Naive thymus-derived CD8-positive, alpha-beta T cell (primary cell): ENCODE measurements at regions not wholly inside any gene's neighbourhood (a gene's known extent, or its start where the extent isn't known, plus 50 kb on each side); places are given as distances from the start of the nearest gene placed in this dataset.

Source experiments
- ATAC-seq, 2 donors: fragments of 150-1000 bp; cut with Tn5 transposase in 1 of 2; sonication (Bioruptor Pico), chemical (Tn5 transposase) in 1 of 2; 1 replicate in 1 of 2; 2 replicates in 1 of 2; pipeline ENCODE4 v1.10.0; 2021; ENCODE audit warnings: mild to moderate bottlenecking in 2 of 2, moderate library complexity in 2 of 2
- POLR2A ChIA-PET: fragments of 350-600 bp; sonication (Branson Sonifier 250); formaldehyde crosslinking; loops from one replicate; lab custom pipeline; 2021; ENCODE audit warnings: antibody characterized with exemption; lab: Charles Lee
- DNase-seq, 10 donors: peaks; one replicate each; pipeline versions ENCODE4 v3.0.0 to v3.0.0-alpha.2; 2020 to 2022
- H3K27ac Mint-ChIP-seq, 10 donors: one replicate each; pipeline ENCODE4 v1.8.0; 2020 to 2022; ENCODE audit warnings: mild to moderate bottlenecking in 10 of 10, mixed read lengths in 10 of 10, moderate library complexity in 4 of 10, inconsistent platforms in 1 of 10
- H3K27me3 Mint-ChIP-seq, 5 donors: one replicate each; pipeline ENCODE4 v1.8.0; 2021 to 2022; ENCODE audit warnings: mixed read lengths in 5 of 5
- H3K36me3 Mint-ChIP-seq, 3 donors: one replicate each; pipeline ENCODE4 v1.8.0; 2020 to 2022; ENCODE audit warnings: mixed read lengths in 3 of 3, mild to moderate bottlenecking in 2 of 3, inconsistent platforms in 1 of 3
- H3K4me1 Mint-ChIP-seq, 4 donors: one replicate each; pipeline ENCODE4 v1.8.0; 2021 to 2022; ENCODE audit warnings: mixed read lengths in 4 of 4
- H3K4me3 Mint-ChIP-seq, 10 donors: one replicate each; pipeline ENCODE4 v1.8.0; 2020 to 2022; ENCODE audit warnings: mild to moderate bottlenecking in 10 of 10, mixed read lengths in 10 of 10, moderate library complexity in 6 of 10, inconsistent platforms in 1 of 10
- H3K9me3 Mint-ChIP-seq, 9 donors: one replicate each; pipeline ENCODE4 v1.8.0; 2020 to 2022; ENCODE audit warnings: mixed read lengths in 9 of 9, mild to moderate bottlenecking in 3 of 9, inconsistent platforms in 1 of 9, moderate library complexity in 1 of 9

DNA sequence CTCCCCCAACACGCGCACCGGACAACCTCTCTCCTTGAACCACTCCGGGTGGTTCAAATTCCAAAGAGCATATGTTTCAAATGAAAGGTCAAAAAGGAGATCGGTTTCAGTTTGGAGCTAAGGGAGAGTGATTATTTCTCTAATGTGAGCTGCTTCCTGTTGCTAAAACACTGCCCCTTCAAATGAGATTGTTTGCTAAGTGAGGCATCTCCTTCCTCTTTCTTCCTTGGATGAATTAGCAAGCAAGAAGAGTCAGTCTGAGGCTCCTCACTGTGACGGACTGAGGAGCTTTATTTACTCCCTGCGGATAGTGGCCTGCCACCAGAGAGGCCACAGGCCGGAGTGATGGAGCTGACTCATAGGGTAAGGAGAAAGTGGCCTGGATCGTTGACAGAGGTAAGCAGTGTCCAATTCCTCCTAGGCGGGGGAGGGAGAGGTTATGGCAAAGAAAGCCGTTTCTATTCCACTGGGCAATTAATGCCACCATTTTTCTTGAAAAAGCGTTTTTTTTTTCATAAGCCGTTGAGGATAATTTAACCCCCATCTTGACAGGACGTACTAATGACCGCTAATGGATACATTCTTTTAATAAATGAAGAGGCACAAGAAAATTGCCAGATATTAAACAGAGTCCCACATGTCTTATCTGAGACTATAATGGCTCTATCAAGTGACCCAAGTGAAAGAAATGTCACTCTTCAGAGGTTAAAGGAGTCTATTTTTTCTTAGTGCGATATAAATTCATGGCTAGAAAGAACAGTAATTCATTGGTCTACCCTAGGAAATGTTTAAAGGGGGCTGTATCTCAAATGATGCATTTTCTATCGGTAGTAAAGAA lies 167.0 kb upstream of the ANKRD28 start:
- Mint-ChIP-seq H3K4me1 (no peaks in the 10 kb centered on the region), H3K27ac (no peak overlapping the region), H3K36me3 (no peaks in the 10 kb centered on the region), H3K27me3 (peaks cover 0 to 3% (median 0%) of the 10 kb centered on the region in 5 donors), H3K9me3 (no peaks in the 10 kb centered on the region), H3K4me3 (no peak overlapping the region)
- POLR2A ChIA-PET, result interaction anchor here (0.6 kb wide), 1 partner anchor 101 kb away, joined by 4 read pairs; no protein-coding TSS in a partner anchor
- ATAC-seq (no peak), DNase-seq (no peak)

DNA sequence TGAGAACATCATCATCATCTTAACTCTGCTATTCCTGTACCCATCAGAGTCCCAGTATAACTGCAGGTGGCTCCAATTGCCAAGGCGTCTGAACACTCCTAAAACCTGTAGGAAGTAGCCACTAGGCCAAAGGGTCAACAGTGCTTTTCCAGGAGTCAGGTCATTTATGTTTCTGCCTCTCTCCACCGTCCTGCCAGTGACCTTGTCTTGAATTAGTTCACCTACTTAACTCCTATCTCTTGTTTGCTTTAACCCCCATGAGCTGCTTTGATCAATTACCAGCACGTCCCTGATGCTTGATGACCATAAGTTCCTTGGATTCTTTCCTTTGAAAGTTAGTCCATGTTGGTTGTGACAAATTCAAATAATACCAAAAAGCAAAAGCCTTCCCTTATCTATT lies 169.8 kb upstream of the ANKRD28 start:
- no peak for ATAC-seq
- peaks cover 0 to 1% (median 0%) of the 10 kb centered on the region in 5 donors for H3K27me3 Mint-ChIP-seq
- no peaks in the 10 kb centered on the region for H3K9me3 Mint-ChIP-seq
- DNase-seq, result no peak
- H3K4me3 Mint-ChIP-seq, result no peak overlapping the region
- H3K27ac Mint-ChIP-seq, result no peak overlapping the region
- H3K4me1 Mint-ChIP-seq, result peaks cover 0 to 2% (median 0%) of the 10 kb centered on the region in 4 donors
- no peaks in the 10 kb centered on the region for H3K36me3 Mint-ChIP-seq
- POLR2A ChIA-PET, result no interaction called here

DNA sequence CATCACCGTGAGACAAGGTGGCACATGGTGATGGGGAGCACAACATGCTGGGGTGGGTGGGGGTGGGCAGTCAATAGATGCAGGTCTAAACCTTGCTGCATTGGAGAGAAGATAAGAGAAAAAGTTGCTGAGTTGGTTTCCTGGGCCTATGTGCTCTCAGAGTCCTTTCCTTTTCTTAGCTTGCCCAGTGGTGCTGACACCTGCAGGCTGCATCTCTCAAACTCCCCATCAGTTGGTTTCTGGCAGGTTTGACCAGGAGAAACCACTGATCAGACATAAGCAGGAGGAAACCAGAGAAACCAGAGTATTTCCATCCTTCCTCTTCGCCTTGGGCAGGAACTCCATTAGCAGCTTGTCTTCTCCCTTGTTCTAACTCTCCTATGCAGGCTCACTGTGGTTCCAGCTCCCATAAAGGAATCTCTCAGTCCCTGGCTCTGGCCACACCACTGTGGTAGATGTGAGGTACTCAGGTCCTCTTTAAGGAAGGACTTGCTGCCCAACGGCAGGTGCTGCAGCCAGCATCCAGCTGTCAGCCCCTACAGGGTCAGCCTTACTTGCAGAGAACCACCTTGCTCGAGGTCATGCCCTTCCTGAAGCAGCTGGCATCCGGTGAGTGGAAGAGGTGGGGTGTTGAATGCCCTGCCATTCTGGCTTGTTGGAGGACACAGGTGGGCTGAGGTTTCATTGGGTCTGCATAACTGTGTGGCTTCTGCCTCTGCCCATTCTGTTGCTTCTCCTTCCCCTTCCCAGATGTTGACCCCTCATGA lies 172.3 kb upstream of the ANKRD28 start:
- POLR2A ChIA-PET, result no interaction called here
- DNase-seq (no peak), ATAC-seq (no peak)
- no peak overlapping the region for H3K27ac Mint-ChIP-seq
- peaks cover 0 to 5% (median 0%) of the 10 kb centered on the region in 5 donors for H3K27me3 Mint-ChIP-seq
- H3K9me3 Mint-ChIP-seq, result no peaks in the 10 kb centered on the region
- H3K36me3 Mint-ChIP-seq, result no peaks in the 10 kb centered on the region
- no peak overlapping the region for H3K4me3 Mint-ChIP-seq
- H3K4me1 Mint-ChIP-seq, result peaks cover 0 to 2% (median 0%) of the 10 kb centered on the region in 4 donors

DNA sequence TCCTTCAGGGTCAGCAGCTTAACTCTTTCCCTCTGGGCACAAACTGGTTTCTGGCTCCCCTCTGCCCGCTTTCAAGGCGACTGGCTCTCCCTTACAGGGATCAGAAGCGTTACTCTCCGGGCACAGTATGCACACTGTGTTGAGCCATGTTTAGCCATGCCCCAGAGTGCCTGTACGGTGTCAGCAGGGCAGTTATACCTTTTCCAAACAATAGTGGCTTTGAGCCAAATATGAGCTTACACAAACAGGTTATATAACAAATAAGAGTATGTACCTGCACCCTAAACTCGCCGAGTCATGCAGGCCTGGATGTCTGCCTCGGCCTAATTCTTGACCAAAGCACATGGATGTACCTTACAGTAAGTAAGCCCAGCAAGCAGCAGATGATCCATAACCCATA lies 175.6 kb upstream of the ANKRD28 start:
- Mint-ChIP-seq H3K27me3 (peaks cover 0 to 13% (median 1%) of the 10 kb centered on the region in 5 donors), H3K27ac (no peak overlapping the region), H3K36me3 (no peaks in the 10 kb centered on the region), H3K4me3 (no peak overlapping the region), H3K4me1 (peaks cover 0 to 2% (median 0%) of the 10 kb centered on the region in 4 donors), H3K9me3 (no peaks in the 10 kb centered on the region)
- DNase-seq (no peak), ATAC-seq (no peak)
- POLR2A ChIA-PET, result no interaction called here

DNA sequence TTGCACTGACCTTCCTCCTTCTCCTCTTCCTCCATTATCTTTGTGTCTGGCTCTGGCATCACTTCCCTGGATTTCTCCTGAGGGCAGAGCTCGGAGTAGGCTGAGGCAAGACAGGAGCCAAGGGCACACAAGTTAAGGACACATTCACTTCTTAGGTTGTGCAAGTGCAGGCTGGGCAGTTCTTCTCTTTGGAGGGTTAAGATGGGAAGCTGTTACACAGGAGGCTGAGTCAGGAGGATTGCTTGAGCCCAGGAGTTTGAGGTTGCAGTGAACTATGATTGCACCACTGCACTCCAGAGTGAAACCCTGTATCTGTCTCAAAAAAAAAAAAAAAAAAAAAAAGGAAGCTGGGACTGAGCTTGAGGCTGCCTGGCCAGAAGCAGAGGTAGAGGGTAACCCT lies 176.2 kb upstream of the ANKRD28 start:
- H3K4me3 Mint-ChIP-seq, result no peak overlapping the region

DNA sequence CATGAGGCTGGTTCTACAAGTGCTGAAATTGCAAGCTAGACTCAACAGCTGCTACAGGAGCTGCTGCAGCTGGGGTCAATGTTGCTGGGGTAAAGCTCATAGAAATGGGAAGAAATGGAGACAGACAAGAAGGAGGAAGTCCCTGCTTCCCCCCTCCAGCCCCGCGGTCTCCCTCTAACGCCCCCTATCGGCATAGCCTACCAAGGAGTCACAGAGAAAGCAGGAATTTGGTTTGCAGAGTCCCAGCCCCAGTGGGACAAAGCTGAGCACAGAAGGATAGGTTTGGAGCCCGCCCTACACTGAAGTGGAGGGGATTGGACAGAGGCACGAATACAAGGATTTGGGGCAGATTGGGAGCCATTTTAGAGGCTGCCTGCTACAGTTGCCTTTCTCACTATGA lies 176.9 kb upstream of the ANKRD28 start:
- Mint-ChIP-seq H3K27ac (no peak overlapping the region), H3K4me3 (no peak overlapping the region), H3K4me1 (peaks cover 0 to 2% (median 0%) of the 10 kb centered on the region in 4 donors), H3K9me3 (peaks cover 0 to 3% (median 0%) of the 10 kb centered on the region in 9 donors), H3K27me3 (peaks cover 0 to 13% (median 1%) of the 10 kb centered on the region in 5 donors), H3K36me3 (no peaks in the 10 kb centered on the region)
- ATAC-seq (no peak), DNase-seq (no peak)
- POLR2A ChIA-PET, result no interaction called here

More for the DNA sequence above, 176.2 kb upstream of the ANKRD28 start:
- ATAC-seq (no peak), DNase-seq (no peak)
- Mint-ChIP-seq H3K36me3 (no peaks in the 10 kb centered on the region), H3K27me3 (peaks cover 0 to 13% (median 1%) of the 10 kb centered on the region in 5 donors), H3K9me3 (no peaks in the 10 kb centered on the region), H3K4me1 (peaks cover 0 to 2% (median 0%) of the 10 kb centered on the region in 4 donors), H3K27ac (no peak overlapping the region)
- POLR2A ChIA-PET, result no interaction called here

DNA sequence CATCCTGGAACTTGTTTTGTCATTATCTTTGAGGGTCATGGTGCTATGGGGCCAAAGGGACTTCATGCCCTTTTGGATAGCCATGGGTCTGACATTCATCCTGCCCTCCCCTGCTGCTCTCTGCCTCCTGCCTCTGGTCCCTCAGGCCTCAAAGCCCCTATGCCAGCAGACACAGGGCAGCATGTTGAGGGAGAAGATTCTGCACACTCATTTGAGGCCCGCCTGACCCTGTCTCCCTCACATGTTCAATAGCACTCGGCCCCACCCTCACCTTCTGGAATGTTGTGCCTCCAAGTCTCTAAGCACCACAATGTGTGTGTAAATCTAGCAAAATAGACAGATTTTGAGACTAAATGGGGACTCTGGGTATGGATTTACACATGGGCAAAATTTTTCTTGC lies 178.7 kb upstream of the ANKRD28 start:
- no peaks in the 10 kb centered on the region for H3K4me1 Mint-ChIP-seq
- no peaks in the 10 kb centered on the region for H3K36me3 Mint-ChIP-seq
- H3K27ac Mint-ChIP-seq, result no peak overlapping the region
- POLR2A ChIA-PET, result no interaction called here
- H3K4me3 Mint-ChIP-seq, result no peak overlapping the region
- ATAC-seq, result no peak
- peaks cover 0 to 3% (median 0%) of the 10 kb centered on the region in 9 donors for H3K9me3 Mint-ChIP-seq
- peaks cover 0 to 13% (median 1%) of the 10 kb centered on the region in 5 donors for H3K27me3 Mint-ChIP-seq
- DNase-seq, result no peak

DNA sequence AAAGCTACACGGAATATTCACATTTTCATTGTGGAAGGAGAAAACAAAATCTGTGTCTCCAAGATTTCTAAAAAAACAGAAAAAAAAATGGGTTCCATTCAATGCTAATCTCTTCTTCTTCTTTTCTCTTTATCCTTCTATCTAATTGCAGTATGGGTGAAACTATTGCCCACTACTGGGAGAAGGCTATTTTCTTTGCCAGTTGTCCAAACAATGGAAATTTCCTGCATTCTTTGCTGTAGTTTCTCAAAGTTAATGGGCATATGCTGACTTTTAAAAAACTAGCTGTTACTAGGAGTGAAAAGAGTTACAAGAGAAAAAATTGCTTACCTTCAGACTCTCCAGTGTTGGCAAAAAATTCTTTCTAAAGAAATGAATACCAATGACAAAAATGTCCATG lies 179.3 kb upstream of the ANKRD28 start:
- H3K9me3 Mint-ChIP-seq, result peaks cover 0 to 3% (median 0%) of the 10 kb centered on the region in 9 donors
- H3K27me3 Mint-ChIP-seq, result peaks cover 0 to 13% (median 1%) of the 10 kb centered on the region in 5 donors
- H3K4me1 Mint-ChIP-seq, result no peaks in the 10 kb centered on the region
- ATAC-seq (no peak), DNase-seq (no peak)
- H3K27ac Mint-ChIP-seq, result no peak overlapping the region
- H3K36me3 Mint-ChIP-seq, result no peaks in the 10 kb centered on the region
- H3K4me3 Mint-ChIP-seq, result no peak overlapping the region
- POLR2A ChIA-PET, result no interaction called here

DNA sequence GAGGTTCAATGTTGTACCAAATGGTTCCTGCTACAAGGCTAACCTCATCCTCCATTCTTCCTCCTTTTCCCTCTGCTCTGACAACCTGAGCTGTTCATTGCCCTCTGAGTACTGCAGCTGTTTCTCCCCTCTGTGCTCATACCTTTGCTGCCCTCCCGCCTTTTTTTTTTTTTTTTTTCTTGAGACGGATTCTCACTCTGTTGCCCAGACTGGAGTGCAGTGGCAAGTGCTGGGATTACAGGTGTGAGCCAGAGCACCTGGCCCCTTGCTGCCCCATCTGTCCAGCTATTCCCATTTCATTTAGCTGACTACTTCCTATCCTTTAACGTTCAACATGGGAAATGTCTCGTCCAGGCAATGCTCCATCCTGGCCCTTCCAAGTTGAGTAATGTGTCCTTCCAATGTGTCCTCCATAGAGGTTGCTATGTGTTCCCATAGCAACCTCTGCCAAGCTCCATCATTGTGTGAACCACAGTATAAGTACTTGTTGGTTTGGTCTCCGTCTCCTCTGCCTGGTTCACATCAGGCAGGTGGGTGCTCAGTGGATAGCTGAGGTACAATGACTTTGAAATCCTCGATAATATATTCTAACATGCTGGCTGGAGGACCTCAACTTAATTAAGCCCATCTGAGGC lies 179.9 kb upstream of the ANKRD28 start:
- DNase-seq (no peak), ATAC-seq (no peak)
- POLR2A ChIA-PET, result no interaction called here
- peaks cover 0 to 3% (median 0%) of the 10 kb centered on the region in 9 donors for H3K9me3 Mint-ChIP-seq
- no peak overlapping the region for H3K4me3 Mint-ChIP-seq
- H3K36me3 Mint-ChIP-seq, result no peaks in the 10 kb centered on the region
- peaks cover 0 to 13% (median 1%) of the 10 kb centered on the region in 5 donors for H3K27me3 Mint-ChIP-seq
- H3K4me1 Mint-ChIP-seq, result no peaks in the 10 kb centered on the region
- no peak overlapping the region for H3K27ac Mint-ChIP-seq

DNA sequence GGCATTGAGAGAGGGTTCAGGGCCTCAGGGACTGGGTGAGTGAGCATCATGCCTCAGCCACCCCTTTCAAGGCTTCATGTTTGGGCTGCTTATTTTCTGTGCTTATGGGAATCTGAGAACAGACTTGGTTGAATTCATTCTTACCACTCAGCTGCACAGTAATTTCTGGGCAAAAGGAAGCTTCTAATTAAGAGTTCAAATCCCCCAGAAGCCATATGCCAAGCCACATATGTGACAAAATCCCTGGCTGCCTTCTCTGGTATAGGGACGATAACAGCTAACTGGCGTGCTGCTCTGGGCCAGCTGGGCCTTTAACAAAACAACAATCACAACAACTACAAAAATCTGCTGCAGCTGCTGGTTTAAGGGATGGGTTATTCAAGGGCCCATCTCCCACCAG lies 181.0 kb upstream of the ANKRD28 start:
- no peak overlapping the region for H3K27ac Mint-ChIP-seq
- no peaks in the 10 kb centered on the region for H3K4me1 Mint-ChIP-seq
- peaks cover 0 to 3% (median 0%) of the 10 kb centered on the region in 9 donors for H3K9me3 Mint-ChIP-seq
- H3K27me3 Mint-ChIP-seq, result peaks cover 0 to 13% (median under 1%) of the 10 kb centered on the region in 5 donors
- H3K36me3 Mint-ChIP-seq, result no peaks in the 10 kb centered on the region
- ATAC-seq (no peak), DNase-seq (no peak)
- POLR2A ChIA-PET, result no interaction called here
- H3K4me3 Mint-ChIP-seq, result no peak overlapping the region

DNA sequence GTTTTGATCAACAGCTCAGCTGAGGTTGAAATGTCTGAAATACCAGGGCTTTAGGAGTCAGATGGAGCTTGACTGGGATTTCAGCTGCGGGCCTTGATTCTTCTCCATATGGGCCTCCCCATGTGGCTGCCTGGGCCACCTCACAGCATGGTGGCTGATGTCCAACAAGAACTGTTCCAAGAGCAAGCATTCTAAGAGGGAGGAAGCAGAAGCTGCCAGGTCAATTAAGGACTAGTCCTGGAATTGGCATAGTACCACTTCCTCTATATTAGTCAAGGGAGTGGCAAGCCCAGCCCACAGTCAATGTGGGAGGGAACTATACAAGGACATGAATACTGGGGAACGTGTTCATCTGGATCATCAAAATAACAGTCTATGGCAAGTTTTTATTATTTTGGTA lies 181.7 kb upstream of the ANKRD28 start:
- H3K36me3 Mint-ChIP-seq, result no peaks in the 10 kb centered on the region
- no peak for ATAC-seq
- peaks cover 0 to 3% (median 0%) of the 10 kb centered on the region in 9 donors for H3K9me3 Mint-ChIP-seq
- H3K27ac Mint-ChIP-seq, result no peak overlapping the region
- H3K4me1 Mint-ChIP-seq, result no peaks in the 10 kb centered on the region
- no peak overlapping the region for H3K4me3 Mint-ChIP-seq
- H3K27me3 Mint-ChIP-seq, result peaks cover 0 to 11% (median 0%) of the 10 kb centered on the region in 5 donors
- no peak for DNase-seq
- POLR2A ChIA-PET, result no interaction called here

DNA sequence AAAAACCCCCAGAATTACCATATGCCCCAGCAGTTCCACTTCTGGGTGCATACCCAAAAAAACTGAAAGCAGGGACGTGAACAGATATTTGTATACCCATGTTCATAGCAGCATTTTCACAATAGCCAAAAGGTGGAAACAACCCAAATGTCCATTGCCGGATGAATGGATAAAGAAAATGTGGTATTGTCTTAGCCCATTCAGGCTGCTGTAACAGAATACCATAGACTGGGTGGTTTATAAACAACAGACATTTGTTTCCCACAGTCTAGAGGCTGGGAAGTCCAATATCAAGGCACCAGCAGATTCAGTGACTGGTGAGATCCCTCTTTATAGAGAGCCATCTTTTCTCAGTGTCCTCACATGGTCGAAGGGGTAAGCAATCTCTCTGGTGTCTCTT lies 182.1 kb upstream of the ANKRD28 start:
- Mint-ChIP-seq H3K4me3 (no peak overlapping the region), H3K9me3 (peaks cover 0 to 3% (median 0%) of the 10 kb centered on the region in 9 donors), H3K27ac (no peak overlapping the region), H3K36me3 (no peaks in the 10 kb centered on the region), H3K27me3 (peaks cover 0 to 8% (median 0%) of the 10 kb centered on the region in 5 donors), H3K4me1 (no peaks in the 10 kb centered on the region)
- ATAC-seq, result no peak
- POLR2A ChIA-PET, result no interaction called here
- DNase-seq, result no peak
